Omental fat pad (tissue), 3 donors: ENCODE measurements at regions not wholly inside any gene's neighbourhood (a gene's known extent, or its start where the extent isn't known, plus 50 kb on each side); places are given as distances from the start of the nearest gene placed in this dataset.

Experiments
- ATAC-seq: fragments of 150-250 bp; one replicate; pipeline ENCODE4 v1.9.1; 2016; ENCODE audit warnings: mild to moderate bottlenecking, moderate library complexity; ENCODE audit not compliant: low FRiP score
- DNase-seq: peaks from one replicate; pipeline ENCODE4 v3.0.0-alpha.2; 2019; ENCODE audit warnings: low spot score
- TF ChIP-seq, protein P1 (sequence below), 3 donors: fragments of 450-650 bp; IDR thresholded peaks; one replicate each; pipeline ENCODE4 v1.5.1; 2016 to 2017; ENCODE audit warnings: antibody characterized with exemption in 3 of 3, mild to moderate bottlenecking in 3 of 3, moderate library complexity in 2 of 3

- no peak for DNase-seq
- ATAC-seq = no peak
- TF ChIP-seq, protein P1, sequence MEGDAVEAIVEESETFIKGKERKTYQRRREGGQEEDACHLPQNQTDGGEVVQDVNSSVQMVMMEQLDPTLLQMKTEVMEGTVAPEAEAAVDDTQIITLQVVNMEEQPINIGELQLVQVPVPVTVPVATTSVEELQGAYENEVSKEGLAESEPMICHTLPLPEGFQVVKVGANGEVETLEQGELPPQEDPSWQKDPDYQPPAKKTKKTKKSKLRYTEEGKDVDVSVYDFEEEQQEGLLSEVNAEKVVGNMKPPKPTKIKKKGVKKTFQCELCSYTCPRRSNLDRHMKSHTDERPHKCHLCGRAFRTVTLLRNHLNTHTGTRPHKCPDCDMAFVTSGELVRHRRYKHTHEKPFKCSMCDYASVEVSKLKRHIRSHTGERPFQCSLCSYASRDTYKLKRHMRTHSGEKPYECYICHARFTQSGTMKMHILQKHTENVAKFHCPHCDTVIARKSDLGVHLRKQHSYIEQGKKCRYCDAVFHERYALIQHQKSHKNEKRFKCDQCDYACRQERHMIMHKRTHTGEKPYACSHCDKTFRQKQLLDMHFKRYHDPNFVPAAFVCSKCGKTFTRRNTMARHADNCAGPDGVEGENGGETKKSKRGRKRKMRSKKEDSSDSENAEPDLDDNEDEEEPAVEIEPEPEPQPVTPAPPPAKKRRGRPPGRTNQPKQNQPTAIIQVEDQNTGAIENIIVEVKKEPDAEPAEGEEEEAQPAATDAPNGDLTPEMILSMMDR (IDR thresholded peaks at IDR 0.05) = no peak
Measured at GRCh38 chr17:55668312-55668920, 54.2 kb downstream of the TMEM100 start.

- TF ChIP-seq, protein P1 (IDR thresholded peaks at IDR 0.05) = no peak
- DNase-seq (no peak), ATAC-seq (no peak)
Measured at GRCh38 chr17:55666806-55667205, 55.9 kb downstream of the TMEM100 start.

DNA sequence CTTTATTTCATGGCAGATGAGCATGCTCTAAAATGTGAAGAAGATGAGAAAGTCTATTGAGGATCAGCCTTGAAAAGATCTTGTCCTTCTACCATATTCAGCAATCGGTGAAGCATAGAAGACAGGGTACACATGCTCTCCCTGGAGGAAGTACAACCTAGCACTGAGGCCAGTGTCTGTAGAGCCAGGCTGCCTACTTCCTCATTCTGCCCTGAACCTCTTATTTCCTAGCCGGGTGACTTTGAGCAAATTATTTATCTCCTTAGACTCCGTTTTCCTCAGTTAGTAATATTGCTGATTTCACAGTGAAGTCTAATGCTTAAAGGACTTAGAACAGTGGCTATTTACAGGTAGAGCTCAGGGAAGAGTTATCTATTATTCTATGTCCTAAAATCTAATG is 58.4 kb downstream of the TMEM100 start:
- DNase-seq (no peak), ATAC-seq (no peak)
- TF ChIP-seq, protein P1 (IDR thresholded peaks at IDR 0.05) = no peak

DNA sequence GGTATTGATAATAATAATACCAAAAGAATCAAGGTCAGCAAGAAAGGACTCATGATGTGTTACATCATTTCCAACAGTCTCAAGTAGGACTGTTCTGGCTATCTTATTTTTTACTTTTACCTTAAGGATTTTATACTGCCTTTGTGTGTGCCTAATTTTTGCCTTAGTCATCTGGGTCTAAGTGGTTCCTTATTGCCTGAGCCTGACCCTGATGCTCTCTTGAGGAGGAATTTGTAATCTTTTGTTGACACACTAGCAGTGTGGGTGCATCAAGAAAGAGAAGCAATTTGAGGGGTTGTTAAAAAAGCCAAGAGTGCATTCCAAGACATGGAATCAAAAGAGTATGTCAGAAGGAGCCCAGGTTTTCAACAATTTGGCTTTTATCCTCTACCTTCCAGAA is 59.3 kb downstream of the TMEM100 start:
- TF ChIP-seq, protein P1 (IDR thresholded peaks at IDR 0.05) = no peak
- DNase-seq (no peak), ATAC-seq (no peak)

DNA sequence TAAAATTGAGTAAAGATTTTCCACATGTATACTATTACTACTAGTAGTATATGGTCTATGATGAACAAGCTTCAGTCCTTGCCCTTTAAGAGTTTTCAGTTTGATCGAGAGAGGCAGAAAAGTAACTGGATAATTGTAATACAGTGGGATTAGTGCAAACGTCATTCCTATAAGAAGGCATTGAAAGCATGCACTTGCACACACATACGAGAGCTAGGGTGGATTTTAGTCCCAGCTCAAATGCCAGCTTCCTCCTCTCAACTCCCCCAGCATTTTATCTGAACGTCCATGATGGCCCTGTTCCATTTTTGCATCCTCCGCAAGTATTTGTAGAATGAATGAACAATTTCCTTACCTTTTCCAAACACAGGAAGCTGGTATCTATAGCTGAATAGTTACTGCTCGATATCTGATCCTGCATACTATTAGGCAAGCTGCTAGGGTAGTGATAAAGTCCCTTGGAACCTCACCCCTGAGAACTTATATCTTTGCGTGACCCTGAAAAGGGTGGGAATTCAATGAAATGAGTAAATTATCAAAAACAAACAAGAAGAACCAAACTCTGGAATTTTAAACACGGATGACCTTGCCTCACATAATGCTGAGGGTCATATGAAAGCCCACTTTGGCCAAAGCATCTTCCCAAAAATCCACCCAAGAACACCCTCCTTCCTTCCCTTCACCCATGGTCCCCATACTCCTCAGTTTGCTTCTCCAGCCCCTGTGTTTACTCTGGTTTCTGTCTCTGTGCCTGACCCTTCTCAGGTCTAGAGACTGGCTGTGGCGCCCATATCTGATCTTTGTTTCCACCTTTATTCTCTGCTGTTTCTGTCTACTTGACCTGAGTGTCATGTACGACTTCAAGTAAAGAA is 60.5 kb downstream of the TMEM100 start:
- DNase-seq (no peak), ATAC-seq (no peak)
- TF ChIP-seq, protein P1 (IDR thresholded peaks at IDR 0.05) = no peak

DNA sequence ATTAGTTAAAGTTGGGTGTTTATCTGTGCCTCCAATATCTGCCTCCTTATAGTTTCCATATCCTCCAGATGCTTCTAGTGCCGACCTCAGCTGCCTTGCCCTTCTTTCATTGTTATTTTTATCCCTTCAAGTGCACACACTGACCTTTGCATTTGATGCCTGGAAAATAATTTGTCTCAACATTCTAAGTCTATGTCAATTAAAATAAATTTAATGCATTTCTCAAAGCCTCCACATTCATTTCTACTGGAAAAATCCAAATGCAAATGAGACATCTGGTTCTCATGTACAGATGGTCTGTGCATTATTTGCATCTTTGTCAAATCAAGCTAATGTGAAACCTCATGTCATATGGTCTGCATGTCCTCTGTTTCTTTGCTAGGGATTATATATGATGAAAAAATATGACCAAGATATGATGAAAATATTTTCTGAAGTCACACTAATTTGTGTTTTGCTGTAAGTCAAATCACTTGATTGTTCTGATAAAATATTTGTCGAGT is 61.4 kb downstream of the TMEM100 start:
- TF ChIP-seq, protein P1 (IDR thresholded peaks at IDR 0.05) = no peak
- ATAC-seq = no peak
- DNase-seq = no peak
